ENCODE measurements at regions not wholly inside any gene's neighbourhood (a gene's known extent, or its start where the extent isn't known, plus 50 kb on each side); places are given as distances from the start of the nearest gene placed in this dataset.

DNA sequence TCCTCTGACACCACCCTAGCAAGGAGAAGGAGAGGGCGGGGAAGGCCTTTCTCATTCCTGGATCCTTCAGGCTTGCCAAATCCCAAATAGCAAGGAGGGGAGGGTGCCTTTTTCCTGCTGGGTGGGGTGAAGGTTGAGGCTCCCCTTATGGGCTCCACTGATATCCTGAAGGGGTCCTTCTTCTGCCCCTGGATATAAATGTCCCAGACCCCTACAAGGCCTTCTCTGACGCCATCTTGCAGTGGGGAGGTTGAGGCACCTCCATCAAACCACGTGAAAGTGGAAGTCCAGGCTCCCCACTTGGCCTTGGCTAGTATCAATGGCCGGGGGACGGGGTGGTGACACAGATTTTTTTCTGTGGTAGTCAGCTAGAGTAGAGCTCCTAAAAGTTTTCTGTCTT lies 371.3 kb downstream of the GLRX3 start:
- TF ChIP-seq, protein P1, sequence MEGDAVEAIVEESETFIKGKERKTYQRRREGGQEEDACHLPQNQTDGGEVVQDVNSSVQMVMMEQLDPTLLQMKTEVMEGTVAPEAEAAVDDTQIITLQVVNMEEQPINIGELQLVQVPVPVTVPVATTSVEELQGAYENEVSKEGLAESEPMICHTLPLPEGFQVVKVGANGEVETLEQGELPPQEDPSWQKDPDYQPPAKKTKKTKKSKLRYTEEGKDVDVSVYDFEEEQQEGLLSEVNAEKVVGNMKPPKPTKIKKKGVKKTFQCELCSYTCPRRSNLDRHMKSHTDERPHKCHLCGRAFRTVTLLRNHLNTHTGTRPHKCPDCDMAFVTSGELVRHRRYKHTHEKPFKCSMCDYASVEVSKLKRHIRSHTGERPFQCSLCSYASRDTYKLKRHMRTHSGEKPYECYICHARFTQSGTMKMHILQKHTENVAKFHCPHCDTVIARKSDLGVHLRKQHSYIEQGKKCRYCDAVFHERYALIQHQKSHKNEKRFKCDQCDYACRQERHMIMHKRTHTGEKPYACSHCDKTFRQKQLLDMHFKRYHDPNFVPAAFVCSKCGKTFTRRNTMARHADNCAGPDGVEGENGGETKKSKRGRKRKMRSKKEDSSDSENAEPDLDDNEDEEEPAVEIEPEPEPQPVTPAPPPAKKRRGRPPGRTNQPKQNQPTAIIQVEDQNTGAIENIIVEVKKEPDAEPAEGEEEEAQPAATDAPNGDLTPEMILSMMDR (IDR thresholded peaks at IDR 0.05) = no peak
- TF ChIP-seq EP300 (IDR thresholded peaks at IDR 0.05) (no peak), POLR2A (IDR thresholded peaks at IDR 0.05) (no peak)
- Histone ChIP-seq H3K4me3 (no peak overlapping the region), H3K27me3 (no peaks in the 10 kb centered on the region), H3K36me3 (no peaks in the 10 kb centered on the region), H3K27ac (no peak overlapping the region), H3K4me1 (ENCODE audit: insufficient read depth) (no peaks in the 10 kb centered on the region), H3K9me3 (no peaks in the 10 kb centered on the region)
- intact Hi-C loops (cut with DNase I) = no loop called here
- no peak for DNase-seq
- 61 to 70% (median 64%) methylated on average over 5 of the region's 5 CpGs for WGBS, 3 donors

DNA sequence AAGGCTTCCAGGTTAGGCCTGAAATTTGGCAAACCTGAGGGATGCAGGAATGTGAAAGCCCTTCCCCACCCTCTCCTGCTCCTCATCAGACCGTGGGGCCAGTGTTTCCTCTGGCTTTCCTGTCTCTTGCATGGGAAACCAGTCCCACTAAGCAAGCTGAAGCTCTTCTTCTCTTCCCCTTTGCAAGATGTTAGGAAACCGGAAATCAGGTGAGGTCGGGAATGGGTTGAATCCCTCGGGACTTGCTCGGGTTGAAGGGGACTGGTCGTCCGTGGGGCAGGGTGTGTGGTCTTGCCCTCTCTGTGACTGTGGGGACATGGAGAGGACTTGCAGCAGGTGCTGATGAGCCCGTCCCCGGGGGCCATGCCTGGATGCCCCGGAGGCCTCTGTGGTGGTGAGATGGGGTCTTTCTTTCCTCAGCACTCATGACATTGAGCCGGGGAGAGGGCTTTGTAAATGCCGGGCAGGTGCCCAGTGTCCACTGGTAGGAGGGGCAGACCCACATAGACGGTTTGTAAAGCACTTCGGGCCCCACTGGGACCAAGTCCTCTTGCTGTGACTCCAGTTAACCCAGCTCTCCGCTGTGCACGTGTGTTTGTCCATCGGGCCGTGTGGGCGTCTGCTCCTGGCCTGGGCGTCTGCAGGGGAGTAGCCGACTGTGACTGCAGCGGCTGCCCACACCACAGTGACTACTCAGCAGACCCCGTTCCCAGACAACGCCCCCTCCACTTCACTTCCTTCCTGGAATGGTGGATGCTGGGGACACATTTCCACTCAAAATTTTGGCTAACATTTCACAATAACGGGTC lies 373.9 kb downstream of the GLRX3 start:
- H3K4me1 ChIP-seq (ENCODE audit: insufficient read depth) = no peaks in the 10 kb centered on the region
- 66 to 78% (median 73%) methylated on average over 25 of the region's 25 CpGs for WGBS, 3 donors
- TF ChIP-seq, protein P1 (IDR thresholded peaks at IDR 0.05) = no peak
- no peak for TF ChIP-seq POLR2A (IDR thresholded peaks at IDR 0.05)
- TF ChIP-seq EP300 (IDR thresholded peaks at IDR 0.05) = no peak
- H3K9me3 ChIP-seq = no peaks in the 10 kb centered on the region
- no peak for DNase-seq
- H3K27me3 ChIP-seq = no peaks in the 10 kb centered on the region
- H3K4me3 ChIP-seq = no peak overlapping the region
- no peaks in the 10 kb centered on the region for H3K36me3 ChIP-seq
- H3K27ac ChIP-seq = no peak overlapping the region
- intact Hi-C loops (cut with DNase I) = no loop called here

DNA sequence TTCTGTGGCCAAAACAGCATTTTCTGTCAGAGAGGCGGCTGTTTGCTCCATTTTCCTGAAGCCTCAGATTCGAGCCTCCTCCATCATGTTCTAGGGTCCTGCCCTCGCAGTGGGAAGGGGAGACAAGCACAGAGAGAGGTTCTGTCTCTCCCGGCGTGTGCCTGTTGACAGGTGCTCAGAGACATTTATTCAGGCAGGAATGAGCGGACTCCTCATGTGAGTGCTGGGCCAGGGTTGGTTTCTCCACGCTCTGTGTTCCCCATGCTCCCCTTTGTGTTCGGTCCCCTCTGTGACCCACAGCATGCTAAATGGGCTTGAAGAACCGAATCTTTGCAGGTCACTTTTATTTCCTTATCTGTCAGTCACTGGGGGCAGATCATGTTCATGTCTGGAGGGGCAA lies 374.6 kb downstream of the GLRX3 start:
- intact Hi-C loops (cut with DNase I) = no loop called here
- Histone ChIP-seq H3K36me3 (no peaks in the 10 kb centered on the region), H3K27ac (no peak overlapping the region), H3K4me1 (ENCODE audit: insufficient read depth) (no peaks in the 10 kb centered on the region), H3K9me3 (no peaks in the 10 kb centered on the region), H3K27me3 (no peaks in the 10 kb centered on the region), H3K4me3 (no peak overlapping the region)
- no peak for DNase-seq
- 74 to 81% (median 77%) methylated on average over 9 of the region's 9 CpGs for WGBS, 3 donors
- TF ChIP-seq POLR2A (IDR thresholded peaks at IDR 0.05) (no peak), EP300 (IDR thresholded peaks at IDR 0.05) (no peak)
- TF ChIP-seq, protein P1 (IDR thresholded peaks at IDR 0.05) = no peak

DNA sequence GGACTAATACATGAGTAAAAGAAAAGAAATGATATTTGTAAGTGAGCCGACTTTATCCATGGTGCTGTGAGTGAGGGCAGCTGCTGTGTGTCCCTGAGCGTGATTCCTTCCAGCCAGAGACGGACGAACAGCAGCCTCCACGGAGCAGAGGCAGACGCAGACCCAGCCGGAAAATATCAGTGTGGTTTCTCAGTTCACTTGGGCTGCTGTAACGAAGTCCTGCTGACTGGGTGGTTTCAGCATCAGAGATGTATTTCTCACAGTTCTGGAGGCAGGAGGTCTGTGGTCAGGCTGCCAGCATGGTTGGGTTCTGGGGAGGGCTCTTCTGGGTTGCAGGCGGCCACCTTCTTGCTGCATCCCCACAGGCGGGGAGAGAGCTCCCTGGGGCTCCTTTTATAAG lies 375.6 kb downstream of the GLRX3 start:
- WGBS, 3 donors = 21 to 23% (median 22%) methylated on average over 10 of the region's 10 CpGs
- no peak overlapping the region for H3K27ac ChIP-seq
- TF ChIP-seq, protein P1 (IDR thresholded peaks at IDR 0.05) = no peak
- TF ChIP-seq POLR2A (IDR thresholded peaks at IDR 0.05) (no peak), EP300 (IDR thresholded peaks at IDR 0.05) (no peak)
- H3K4me1 ChIP-seq (ENCODE audit: insufficient read depth) = no peaks in the 10 kb centered on the region
- H3K36me3 ChIP-seq = no peaks in the 10 kb centered on the region
- intact Hi-C loops (cut with DNase I) = no loop called here
- no peak overlapping the region for H3K4me3 ChIP-seq
- H3K9me3 ChIP-seq = no peaks in the 10 kb centered on the region
- no peak for DNase-seq
- H3K27me3 ChIP-seq = no peaks in the 10 kb centered on the region

All from ovary (tissue), 7 donors.